NB4 (cell line): ENCODE measurements at regions not wholly inside any gene's neighbourhood (a gene's known extent, or its start where the extent isn't known, plus 50 kb on each side); places are given as distances from the start of the nearest gene placed in this dataset.

Experiments used
- DNase-seq: peaks from one replicate; pipeline ENCODE4 v3.0.0; 2010; ENCODE audit warnings: low read depth
- H3K4me3 ChIP-seq: one replicate; pipeline ENCODE4 v1.5.1; 2011; ENCODE audit warnings: mild to moderate bottlenecking, low read depth, low read length, moderate library complexity
- CTCF ChIP-seq: IDR thresholded peaks from one replicate; pipeline ENCODE4 v1.5.1; 2012; ENCODE audit warnings: low read depth, low read length
- MAX ChIP-seq: IDR thresholded peaks from 2 replicates; pipeline ENCODE4 v1.6.1; 2011; ENCODE audit warnings: low read depth, low read length
- MYC ChIP-seq: IDR thresholded peaks from 2 replicates; pipeline ENCODE4 v1.6.1; 2011; ENCODE audit warnings: low read depth, low read length
- POLR2A ChIP-seq: IDR thresholded peaks from 2 replicates; pipeline ENCODE4 v1.6.1; 2011; ENCODE audit warnings: mild to moderate bottlenecking; ENCODE audit not compliant: insufficient read length; ENCODE audit errors: extremely low read depth

DNA sequence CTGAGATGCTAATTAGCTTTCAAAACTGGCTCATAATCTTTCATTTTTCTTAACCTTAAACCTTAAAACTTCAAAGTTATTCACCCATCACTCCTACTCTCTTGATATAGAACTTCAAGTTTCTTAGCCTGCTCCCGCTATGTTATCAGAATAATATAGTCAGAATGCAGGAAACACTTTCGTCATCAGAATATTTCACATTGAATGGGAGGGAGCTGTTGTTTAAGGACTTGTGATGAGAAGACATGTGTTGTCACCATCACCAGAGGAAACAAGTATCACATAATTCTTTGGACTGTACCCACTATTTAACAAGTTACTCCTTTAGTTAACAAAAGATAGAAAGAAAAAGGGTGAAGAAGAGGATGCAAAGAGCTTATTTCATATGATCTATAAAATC is 65.0 kb upstream of the FNDC3A start:
- no peak overlapping the region for H3K4me3 ChIP-seq
- TF ChIP-seq MYC: no peak
- no peak for TF ChIP-seq POLR2A
- TF ChIP-seq MAX: no peak
- no peak for TF ChIP-seq CTCF
- DNase-seq: no peak

GRCh38 chr13:48919751-48920150 is 56.0 kb upstream of the FNDC3A start:
- no peak overlapping the region for H3K4me3 ChIP-seq
- TF ChIP-seq CTCF (no peak), MYC (no peak), POLR2A (no peak), MAX (no peak)
- DNase-seq: no peak

GRCh38 chr13:48920730-48921129 is 55.0 kb upstream of the FNDC3A start:
- TF ChIP-seq CTCF: no peak
- no peak for TF ChIP-seq MYC
- TF ChIP-seq MAX: no peak
- no peak for TF ChIP-seq POLR2A
- no peak for DNase-seq
- H3K4me3 ChIP-seq: no peak overlapping the region

DNA sequence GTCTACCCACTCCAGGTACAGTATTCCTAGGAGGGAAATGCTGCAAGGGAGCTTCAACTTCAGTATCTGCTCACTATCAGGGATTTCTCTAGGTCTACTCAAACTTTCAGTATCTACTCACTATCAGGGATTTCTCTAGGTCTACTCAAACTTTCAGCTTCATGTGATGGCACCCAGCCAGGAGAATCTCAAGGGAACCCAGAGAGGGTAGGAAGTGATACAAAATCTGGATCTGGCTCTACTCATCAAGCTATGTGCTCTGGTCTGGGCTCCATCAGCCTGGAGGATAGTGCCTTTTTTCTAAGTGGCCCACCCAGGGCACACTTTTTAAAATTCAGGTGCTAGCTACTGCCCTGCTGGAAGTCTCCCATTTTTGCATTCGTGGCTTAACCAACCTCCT is 52.3 kb upstream of the FNDC3A start:
- no peak overlapping the region for H3K4me3 ChIP-seq
- DNase-seq: no peak
- TF ChIP-seq MYC (no peak), MAX (no peak), CTCF (no peak), POLR2A (no peak)

DNA sequence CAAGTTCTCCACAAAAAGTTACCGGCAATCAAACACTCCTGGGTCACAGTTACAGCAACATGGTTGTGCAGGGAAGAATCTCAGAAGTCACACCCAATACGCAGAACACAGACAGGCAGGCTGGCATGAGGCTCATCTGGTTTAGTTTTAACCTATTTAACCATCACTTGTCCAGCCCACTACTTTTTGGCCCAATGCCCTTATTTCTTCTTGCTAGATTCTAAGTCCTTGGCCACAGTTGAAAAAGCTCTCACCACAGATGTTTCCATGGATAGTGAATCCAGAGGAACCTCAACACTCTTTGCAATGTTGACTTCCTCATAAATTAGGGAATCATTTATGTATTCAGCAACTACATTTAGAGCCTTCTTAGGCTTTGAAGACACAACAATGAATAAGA is 50.7 kb upstream of the FNDC3A start:
- DNase-seq: no peak
- no peak for TF ChIP-seq POLR2A
- no peak for TF ChIP-seq CTCF
- no peak for TF ChIP-seq MAX
- TF ChIP-seq MYC: no peak
- H3K4me3 ChIP-seq: no peak overlapping the region
